CD4-positive, alpha-beta T cell treated with Interleukin-15 for 4 hours (primary cell): ENCODE measurements at regions not wholly inside any gene's neighbourhood (a gene's known extent, or its start where the extent isn't known, plus 50 kb on each side); places are given as distances from the start of the nearest gene placed in this dataset.

ENCODE experiments used
- DNase-seq: peaks from one replicate; pipeline ENCODE4 v3.0.0-alpha.2; 2020; ENCODE audit warnings: low spot score

GRCh38 chr1:43008115-43009060 lies 49.7 kb upstream of the SLC2A1 start:
- no peak for DNase-seq
